HG03025 (cell line): ENCODE measurements at regions not wholly inside any gene's neighbourhood (a gene's known extent, or its start where the extent isn't known, plus 50 kb on each side); places are given as distances from the start of the nearest gene placed in this dataset.
"Not testable (repeated sequence)": the region's sequence is repeated elsewhere in the genome, so short reads cannot be mapped to it uniquely, and the experiment has no call there.

Experiments used
- ATAC-seq: cut with Tn5 transposase; IDR thresholded peaks from one replicate; pipeline ENCODE4 v1.9.1; 2021; ENCODE audit warnings: mild to moderate bottlenecking, moderate library complexity; ENCODE audit not compliant: unreplicated experiment, low FRiP score

- no peak for ATAC-seq
Measured at GRCh38 chr6:169101981-169102380, 151.7 kb downstream of the THBS2 start.

- ATAC-seq, result no peak
Measured at GRCh38 chr6:169101036-169101805, 152.4 kb downstream of the THBS2 start.

- ATAC-seq, result no peak
Measured at GRCh38 chr6:169099411-169100202, 154.0 kb downstream of the THBS2 start.

- not testable (repeated sequence) for ATAC-seq
Measured at GRCh38 chr6:169098651-169099050, 155.0 kb downstream of the THBS2 start.

DNA sequence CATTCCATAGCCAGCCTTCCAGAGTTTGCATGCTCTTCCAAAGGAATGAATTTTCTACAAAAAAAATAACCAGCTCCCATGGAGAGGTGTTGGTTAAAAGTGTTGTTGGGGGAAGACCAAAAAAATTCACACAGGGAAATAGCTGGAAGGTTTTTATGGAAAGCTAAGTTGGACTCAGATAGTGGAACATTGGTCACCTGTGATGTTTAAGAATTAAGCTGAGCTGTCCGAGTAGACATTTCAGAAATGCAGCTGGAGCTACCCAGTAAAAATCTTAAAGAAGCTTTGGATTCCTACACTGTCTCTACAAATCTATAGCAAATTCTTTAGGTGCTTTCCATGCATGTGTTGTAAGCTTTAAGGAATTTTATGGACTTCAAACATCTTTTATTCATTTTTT, 155.5 kb downstream of the THBS2 start:
- no peak for ATAC-seq

DNA sequence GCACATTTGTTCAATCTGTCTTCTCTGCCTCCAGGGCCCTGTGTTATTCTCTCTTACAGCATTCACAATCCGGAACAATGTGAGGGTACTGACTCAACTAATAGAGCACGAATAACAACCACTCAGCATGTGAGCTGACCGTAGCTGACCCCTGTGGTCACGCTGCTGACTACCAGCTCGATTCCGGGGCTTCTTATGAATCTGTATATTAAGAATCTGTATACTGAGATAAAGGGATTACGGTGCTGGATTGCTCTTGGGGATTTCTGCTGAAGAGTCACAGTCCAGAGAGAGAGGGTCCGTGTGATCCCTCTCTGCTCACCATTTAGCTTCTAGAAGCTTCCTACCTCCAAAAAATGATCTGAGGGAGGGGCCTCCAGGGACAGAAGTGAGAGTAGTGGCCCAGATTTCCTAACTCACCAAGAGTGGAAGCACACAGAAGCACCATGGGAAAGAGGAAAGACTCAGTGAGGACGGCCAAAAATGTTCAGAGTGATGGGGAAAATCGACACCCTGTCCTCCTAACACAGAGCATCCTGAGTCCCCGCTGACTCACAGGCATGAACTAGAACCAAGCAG, 156.2 kb downstream of the THBS2 start:
- ATAC-seq, result no peak

DNA sequence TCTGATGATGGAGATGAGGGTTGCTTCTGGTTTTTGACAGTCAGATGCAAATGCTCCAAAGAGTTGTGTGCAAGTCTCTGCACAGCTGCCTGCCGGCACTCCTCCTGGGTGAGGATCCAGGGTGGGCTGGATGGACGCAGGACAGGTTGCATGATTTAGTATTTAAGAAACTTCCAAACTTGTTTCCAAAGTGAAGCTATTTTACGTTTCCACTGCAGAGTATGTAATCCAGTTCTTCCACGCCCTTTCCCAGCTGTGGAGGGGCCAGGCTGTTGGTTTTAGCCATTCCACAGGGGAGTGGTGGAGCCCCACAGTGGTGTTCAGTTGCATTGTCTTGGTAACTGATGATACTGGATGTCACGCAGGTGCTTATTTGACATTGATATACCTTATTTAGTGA, 157.3 kb downstream of the THBS2 start:
- no peak for ATAC-seq

DNA sequence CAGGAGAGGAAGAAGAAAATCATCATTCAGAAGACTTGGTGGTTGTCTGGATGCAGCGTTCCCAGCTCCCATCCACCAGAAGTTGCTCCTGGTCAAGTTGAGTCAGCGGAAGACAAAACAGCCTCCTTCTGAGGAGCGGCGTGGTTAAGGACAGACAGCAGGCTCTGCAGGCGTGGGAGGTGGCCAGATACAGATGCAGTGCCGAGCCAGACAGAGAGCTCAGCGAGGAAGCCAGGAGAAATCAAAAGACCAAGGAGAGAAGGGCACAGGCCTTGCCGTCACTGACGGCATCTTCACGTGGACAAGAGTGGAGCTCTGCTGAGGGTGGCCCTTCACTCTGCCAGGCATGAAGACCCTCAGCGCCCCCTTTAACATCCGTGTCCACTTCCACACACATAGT, 158.5 kb downstream of the THBS2 start:
- ATAC-seq, result no peak

DNA sequence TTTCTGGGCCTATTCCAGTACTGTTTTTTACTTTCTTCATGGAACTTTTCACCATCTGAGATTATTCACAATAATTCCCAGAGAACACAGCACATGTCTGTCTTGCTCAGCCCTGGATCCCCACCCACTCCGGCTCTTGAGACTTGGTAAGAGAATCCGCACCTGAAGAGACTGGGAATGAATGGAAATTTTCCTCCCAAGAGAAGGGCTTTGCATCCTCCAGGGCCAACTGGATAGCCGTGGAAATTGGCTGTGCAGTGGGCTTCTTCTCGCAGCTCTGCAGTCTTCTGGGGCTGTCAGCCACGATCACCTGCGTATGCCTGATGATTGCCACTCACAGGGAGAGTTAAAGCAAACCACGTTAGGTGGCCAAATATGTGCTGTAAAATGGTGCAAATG, 159.1 kb downstream of the THBS2 start:
- ATAC-seq, result no peak

DNA sequence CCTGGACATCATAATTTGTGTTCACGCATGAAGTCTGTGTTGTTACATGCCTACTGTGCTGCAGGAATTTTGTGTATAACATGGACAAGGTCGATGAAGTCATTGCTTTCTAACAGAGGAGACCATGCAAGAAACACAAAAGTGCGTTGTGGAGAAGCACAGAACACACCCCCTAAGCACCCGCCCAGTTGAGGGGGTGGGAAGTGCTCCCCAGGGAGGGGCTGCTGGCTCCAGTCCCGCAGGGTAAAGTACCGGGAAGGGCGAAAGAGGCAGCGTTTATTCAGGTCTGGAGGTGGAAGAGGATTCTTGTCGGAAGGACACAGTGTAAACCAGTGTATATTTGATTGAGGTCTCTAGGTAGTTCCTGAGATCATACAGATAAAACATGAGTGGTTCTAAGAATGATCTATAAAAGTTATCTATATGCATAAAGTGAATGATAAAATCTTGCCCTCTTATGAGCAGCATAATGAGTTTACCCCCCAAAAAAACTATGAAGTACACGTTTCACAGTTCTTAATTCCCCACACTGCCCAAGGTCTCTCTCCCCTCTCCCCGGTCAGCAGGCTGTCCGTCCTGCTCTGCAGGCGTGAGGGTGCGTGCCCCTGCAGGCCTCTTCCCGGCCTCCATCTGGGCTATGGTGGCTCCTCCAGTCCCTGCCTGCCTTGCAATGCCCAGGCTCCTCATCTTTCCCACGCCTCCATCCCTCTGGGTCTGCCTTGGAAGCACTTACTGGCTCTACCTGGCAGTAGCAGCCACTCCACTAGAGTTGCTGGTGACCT, 159.7 kb downstream of the THBS2 start:
- ATAC-seq, result no peak

- no peak for ATAC-seq
Measured at GRCh38 chr6:169093066-169093723, 160.5 kb downstream of the THBS2 start.

DNA sequence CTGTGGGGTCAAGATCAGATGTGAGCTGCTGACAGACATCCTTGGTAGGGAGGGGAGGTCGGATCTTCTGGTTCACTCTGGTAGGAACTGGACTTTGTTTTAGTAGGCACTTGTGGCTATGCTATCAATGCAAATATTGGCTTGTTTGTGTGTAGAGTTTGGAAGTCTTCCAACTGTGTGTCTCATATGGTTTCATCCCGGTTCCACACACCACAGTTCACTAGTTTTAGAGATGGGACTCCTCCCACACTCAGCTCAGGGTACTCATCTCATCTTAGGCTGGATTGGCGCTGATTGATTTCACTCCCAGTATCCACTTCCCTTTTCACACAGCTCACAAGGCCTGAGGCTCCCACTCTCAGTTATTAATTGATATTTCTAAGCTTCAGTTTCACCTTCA, 161.3 kb downstream of the THBS2 start:
- ATAC-seq, result no peak

DNA sequence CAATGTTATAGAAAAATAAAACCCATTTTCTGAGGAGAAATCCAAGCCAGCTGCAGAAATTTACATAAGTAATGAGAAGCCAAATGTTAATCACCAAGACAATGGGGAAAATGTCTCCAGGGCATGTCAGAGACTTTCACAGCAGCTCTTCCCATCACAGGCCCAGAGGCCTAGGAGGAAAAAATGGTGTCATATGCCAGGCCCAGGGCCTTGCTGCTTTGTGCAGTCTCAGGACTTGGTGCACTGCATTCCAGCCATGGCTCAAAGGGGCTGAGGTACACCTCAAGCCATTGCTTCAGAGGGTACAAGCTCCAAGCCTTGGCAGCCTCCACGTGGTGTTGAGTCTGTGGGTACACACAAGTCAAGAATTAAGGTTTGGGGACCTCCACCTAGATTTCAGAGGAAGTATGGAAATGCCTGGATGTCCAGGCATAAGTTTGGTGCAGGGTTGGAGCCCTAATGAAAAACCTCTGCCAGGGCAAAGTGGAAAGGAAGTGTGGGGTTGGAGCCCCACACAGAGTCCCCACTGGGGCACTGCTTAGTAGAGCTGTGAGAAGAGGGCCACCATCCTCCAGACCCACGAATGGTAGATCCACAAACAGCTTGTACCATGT, 163.0 kb downstream of the THBS2 start:
- not testable (repeated sequence) for ATAC-seq

DNA sequence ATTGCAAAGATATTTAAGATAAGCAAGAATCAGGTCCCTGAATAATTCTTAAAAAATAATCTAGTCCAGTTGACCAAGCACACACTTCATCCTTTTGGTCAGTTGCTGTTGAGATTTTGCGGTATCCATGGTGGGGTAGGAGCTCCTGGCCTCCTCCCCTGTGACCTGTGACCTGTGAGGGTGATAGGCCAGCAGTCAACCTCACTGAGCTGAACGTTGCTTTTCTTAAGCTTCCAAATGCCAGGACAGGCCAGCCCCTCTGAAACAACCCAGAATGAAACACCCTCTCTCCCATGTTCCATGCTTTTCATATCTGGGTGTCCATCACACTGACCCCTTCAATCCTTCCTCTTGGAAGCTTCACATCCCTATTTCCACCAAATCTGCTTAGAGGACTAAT, 164.9 kb downstream of the THBS2 start:
- no peak for ATAC-seq

DNA sequence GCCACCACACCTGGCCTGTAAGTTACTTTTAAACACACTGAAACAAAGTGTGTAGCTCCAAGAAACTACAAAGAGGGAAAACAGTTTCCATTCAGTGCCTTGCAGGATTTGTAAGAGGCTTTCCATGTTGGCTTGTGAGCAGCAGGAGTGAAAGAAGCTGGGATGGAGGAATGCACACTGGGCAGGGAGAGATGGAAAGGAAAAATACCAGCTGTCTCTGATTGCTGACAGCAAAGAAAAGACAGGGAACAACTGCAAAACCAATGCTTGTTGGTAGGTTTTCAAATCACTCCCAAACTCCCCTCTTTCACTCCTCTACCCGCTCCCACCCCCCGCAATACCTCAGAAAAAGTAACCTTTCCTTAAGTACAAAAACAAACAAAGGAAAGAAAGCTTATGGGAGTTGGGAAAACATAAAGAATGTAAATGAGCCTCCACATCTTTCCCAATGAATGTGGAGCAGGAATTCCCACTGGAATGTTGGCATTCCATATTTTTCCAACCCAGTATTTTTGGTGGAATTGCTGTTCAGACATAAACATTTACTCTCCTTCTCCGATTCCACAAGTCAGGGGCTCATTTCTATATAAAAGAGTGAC, 166.1 kb downstream of the THBS2 start:
- no peak for ATAC-seq

GRCh38 chr6:169086616-169087015, 167.0 kb downstream of the THBS2 start:
- ATAC-seq, result not testable (repeated sequence)

GRCh38 chr6:169086020-169086419, 167.6 kb downstream of the THBS2 start:
- ATAC-seq, result no peak

- ATAC-seq, result no peak
Measured at GRCh38 chr6:169085466-169085865, 168.2 kb downstream of the THBS2 start.

- ATAC-seq, result not testable (repeated sequence)
Measured at GRCh38 chr6:169084557-169084956, 169.1 kb downstream of the THBS2 start.
